ENCODE measurements at regions not wholly inside any gene's neighbourhood (a gene's known extent, or its start where the extent isn't known, plus 50 kb on each side); places are given as distances from the start of the nearest gene placed in this dataset.

DNA sequence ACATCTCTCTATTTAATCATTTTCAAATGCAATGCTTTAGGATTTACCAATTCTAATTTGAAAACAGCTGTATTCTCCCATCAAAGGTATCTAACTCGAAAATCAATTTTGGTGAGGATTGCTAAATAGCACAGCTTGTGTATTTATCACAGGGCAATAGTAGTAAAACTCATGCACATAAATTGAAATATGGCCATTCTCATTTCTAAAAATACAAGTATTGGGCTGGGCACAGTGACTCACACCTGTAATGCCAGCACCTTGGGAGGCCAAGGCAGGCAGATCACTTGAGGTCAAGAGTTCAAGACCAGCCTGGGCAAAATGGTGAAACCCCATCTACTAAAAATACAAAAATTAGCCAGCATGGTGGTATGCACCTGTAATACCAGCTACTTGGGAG lies 164.8 kb upstream of the RASA1 start (continued):
- TF ChIP-seq, protein P1, sequence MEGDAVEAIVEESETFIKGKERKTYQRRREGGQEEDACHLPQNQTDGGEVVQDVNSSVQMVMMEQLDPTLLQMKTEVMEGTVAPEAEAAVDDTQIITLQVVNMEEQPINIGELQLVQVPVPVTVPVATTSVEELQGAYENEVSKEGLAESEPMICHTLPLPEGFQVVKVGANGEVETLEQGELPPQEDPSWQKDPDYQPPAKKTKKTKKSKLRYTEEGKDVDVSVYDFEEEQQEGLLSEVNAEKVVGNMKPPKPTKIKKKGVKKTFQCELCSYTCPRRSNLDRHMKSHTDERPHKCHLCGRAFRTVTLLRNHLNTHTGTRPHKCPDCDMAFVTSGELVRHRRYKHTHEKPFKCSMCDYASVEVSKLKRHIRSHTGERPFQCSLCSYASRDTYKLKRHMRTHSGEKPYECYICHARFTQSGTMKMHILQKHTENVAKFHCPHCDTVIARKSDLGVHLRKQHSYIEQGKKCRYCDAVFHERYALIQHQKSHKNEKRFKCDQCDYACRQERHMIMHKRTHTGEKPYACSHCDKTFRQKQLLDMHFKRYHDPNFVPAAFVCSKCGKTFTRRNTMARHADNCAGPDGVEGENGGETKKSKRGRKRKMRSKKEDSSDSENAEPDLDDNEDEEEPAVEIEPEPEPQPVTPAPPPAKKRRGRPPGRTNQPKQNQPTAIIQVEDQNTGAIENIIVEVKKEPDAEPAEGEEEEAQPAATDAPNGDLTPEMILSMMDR (conservative IDR thresholded peaks at IDR 0.05; ENCODE audit: low read depth in 2 of 2): no peak
- no peak for TF ChIP-seq EZH2phosphoT487 (IDR thresholded peaks at IDR 0.05; ENCODE audit: unreplicated experiment)

DNA sequence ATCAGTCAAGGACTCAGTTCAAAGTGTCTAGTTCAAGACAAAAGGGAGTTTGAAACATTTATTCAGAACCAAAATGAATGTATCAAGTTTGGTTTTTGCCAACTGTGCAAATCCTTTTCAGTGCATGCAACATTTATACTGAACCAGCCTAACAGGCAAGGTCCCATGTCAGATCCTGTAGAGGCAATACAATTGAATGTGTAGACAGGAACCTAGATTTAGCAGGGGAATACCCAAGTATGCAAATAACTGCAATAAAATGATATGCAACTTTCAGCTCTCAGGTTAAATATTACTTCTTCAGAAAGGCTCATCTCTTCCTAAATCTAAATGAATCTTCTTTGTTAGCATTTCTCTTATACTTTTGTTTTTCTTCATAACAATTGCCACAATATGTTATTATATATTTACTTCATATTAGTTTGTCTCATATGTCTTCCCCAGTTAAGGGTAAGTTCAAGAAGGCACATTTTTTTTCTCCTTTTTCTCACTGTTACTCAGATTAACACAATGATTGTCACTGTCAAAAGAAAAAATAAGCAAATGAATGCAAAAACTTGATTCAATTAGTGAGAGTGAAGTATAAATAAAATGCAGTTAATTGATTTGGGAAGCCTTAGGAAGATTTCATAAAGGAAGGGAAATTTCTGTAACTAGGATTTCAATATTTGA lies 163.9 kb upstream of the RASA1 start:
- no peak overlapping the region for H3K27ac ChIP-seq (ENCODE audit: low read depth)
- no peak overlapping the region for H3K4me3 ChIP-seq
- Mint-ChIP-seq H3K36me3 (ENCODE audit: low read depth) (no peaks in the 10 kb centered on the region), H3K4me3 (no peak overlapping the region), H3K27me3 (ENCODE audit: insufficient read depth, low read depth, poor library complexity) (no peaks in the 10 kb centered on the region), H3K27ac (no peak overlapping the region), H3K4me1 (no peaks in the 10 kb centered on the region), H3K9me3 (no peaks in the 10 kb centered on the region; the same call in 2 of the 3 replicates)
- H3F3A ChIP-seq (replicated peaks; ENCODE audit: low read depth): no peaks in the 10 kb centered on the region
- no peak overlapping the region for H3K4me2 ChIP-seq
- H3K79me2 ChIP-seq (replicated peaks; ENCODE audit: insufficient read depth): no peaks in the 10 kb centered on the region
- no peaks in the 10 kb centered on the region for H3K4me1 ChIP-seq (ENCODE audit: insufficient read depth)
- no peak for ATAC-seq
- H4K20me1 ChIP-seq (replicated peaks; ENCODE audit: insufficient read depth): no peaks in the 10 kb centered on the region
- no peak overlapping the region for H2AFZ ChIP-seq
- H3K9me2 ChIP-seq (ENCODE audit: insufficient read depth): no peaks in the 10 kb centered on the region
- TF ChIP-seq, protein P2, sequence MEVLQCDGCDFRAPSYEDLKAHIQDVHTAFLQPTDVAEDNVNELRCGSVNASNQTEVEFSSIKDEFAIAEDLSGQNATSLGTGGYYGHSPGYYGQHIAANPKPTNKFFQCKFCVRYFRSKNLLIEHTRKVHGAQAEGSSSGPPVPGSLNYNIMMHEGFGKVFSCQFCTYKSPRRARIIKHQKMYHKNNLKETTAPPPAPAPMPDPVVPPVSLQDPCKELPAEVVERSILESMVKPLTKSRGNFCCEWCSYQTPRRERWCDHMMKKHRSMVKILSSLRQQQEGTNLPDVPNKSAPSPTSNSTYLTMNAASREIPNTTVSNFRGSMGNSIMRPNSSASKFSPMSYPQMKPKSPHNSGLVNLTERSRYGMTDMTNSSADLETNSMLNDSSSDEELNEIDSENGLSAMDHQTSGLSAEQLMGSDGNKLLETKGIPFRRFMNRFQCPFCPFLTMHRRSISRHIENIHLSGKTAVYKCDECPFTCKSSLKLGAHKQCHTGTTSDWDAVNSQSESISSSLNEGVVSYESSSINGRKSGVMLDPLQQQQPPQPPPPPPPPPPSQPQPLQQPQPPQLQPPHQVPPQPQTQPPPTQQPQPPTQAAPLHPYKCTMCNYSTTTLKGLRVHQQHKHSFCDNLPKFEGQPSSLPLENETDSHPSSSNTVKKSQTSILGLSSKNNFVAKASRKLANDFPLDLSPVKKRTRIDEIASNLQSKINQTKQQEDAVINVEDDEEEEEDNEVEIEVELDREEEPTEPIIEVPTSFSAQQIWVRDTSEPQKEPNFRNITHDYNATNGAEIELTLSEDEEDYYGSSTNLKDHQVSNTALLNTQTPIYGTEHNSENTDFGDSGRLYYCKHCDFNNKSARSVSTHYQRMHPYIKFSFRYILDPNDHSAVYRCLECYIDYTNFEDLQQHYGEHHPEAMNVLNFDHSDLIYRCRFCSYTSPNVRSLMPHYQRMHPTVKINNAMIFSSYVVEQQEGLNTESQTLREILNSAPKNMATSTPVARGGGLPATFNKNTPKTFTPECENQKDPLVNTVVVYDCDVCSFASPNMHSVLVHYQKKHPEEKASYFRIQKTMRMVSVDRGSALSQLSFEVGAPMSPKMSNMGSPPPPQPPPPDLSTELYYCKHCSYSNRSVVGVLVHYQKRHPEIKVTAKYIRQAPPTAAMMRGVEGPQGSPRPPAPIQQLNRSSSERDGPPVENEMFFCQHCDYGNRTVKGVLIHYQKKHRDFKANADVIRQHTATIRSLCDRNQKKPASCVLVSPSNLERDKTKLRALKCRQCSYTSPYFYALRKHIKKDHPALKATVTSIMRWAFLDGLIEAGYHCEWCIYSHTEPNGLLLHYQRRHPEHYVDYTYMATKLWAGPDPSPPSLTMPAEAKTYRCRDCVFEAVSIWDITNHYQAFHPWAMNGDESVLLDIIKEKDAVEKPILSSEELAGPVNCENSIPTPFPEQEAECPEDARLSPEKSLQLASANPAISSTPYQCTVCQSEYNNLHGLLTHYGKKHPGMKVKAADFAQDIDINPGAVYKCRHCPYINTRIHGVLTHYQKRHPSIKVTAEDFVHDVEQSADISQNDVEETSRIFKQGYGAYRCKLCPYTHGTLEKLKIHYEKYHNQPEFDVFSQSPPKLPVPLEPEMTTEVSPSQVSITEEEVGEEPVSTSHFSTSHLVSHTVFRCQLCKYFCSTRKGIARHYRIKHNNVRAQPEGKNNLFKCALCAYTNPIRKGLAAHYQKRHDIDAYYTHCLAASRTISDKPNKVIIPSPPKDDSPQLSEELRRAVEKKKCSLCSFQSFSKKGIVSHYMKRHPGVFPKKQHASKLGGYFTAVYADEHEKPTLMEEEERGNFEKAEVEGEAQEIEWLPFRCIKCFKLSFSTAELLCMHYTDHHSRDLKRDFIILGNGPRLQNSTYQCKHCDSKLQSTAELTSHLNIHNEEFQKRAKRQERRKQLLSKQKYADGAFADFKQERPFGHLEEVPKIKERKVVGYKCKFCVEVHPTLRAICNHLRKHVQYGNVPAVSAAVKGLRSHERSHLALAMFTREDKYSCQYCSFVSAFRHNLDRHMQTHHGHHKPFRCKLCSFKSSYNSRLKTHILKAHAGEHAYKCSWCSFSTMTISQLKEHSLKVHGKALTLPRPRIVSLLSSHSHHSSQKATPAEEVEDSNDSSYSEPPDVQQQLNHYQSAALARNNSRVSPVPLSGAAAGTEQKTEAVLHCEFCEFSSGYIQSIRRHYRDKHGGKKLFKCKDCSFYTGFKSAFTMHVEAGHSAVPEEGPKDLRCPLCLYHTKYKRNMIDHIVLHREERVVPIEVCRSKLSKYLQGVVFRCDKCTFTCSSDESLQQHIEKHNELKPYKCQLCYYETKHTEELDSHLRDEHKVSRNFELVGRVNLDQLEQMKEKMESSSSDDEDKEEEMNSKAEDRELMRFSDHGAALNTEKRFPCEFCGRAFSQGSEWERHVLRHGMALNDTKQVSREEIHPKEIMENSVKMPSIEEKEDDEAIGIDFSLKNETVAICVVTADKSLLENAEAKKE (CRISPR knock-in tag; IDR thresholded peaks at IDR 0.05): no peak
- TF ChIP-seq ZNF331 (CRISPR knock-in tag; IDR thresholded peaks at IDR 0.05; ENCODE audit: low read depth) (no peak), EZH2 (IDR thresholded peaks at IDR 0.05; ENCODE audit: low read depth, unreplicated experiment) (no peak), NANOG (IDR thresholded peaks at IDR 0.05; ENCODE audit: borderline replicate concordance) (no peak)
- TF ChIP-seq, protein P3, sequence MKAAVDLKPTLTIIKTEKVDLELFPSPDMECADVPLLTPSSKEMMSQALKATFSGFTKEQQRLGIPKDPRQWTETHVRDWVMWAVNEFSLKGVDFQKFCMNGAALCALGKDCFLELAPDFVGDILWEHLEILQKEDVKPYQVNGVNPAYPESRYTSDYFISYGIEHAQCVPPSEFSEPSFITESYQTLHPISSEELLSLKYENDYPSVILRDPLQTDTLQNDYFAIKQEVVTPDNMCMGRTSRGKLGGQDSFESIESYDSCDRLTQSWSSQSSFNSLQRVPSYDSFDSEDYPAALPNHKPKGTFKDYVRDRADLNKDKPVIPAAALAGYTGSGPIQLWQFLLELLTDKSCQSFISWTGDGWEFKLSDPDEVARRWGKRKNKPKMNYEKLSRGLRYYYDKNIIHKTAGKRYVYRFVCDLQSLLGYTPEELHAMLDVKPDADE (IDR thresholded peaks at IDR 0.05): no peak
- no peak for DNase-seq (ENCODE audit: low spot score)
- no peaks in the 10 kb centered on the region for H3K27me3 ChIP-seq (ENCODE audit: insufficient read depth)
- H3K36me3 ChIP-seq (ENCODE audit: insufficient read depth): no peaks in the 10 kb centered on the region

Measured in GM23338 (cell line).